Right renal cortex interstitium (tissue), 3 donors: ENCODE measurements at regions not wholly inside any gene's neighbourhood (a gene's known extent, or its start where the extent isn't known, plus 50 kb on each side); places are given as distances from the start of the nearest gene placed in this dataset.

ENCODE experiments used
- DNase-seq, 3 donors: peaks; one replicate each; pipeline ENCODE4 v3.0.0-alpha.2; 2013; ENCODE audit warnings: low read depth in 3 of 3, low spot score in 2 of 3

DNA sequence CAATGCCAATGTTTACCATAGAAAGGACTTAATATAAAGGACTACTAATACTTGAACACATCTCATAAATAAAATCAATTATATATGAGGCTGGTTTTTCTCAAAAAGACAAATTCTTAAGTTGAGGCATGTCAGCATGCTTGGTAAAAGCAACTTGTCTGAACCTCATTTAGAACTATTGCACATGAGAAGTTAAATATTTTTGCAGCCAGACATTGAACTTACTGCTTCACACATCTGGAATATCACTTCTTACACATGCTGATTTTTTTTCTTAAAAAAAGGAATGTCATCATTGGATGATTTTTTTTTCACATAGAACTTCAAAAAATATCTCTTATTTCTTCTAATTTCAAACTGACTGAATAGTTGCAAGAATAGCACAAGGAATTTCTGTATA, 609.0 kb downstream of the EPHA4 start:
- no peak for DNase-seq

DNA sequence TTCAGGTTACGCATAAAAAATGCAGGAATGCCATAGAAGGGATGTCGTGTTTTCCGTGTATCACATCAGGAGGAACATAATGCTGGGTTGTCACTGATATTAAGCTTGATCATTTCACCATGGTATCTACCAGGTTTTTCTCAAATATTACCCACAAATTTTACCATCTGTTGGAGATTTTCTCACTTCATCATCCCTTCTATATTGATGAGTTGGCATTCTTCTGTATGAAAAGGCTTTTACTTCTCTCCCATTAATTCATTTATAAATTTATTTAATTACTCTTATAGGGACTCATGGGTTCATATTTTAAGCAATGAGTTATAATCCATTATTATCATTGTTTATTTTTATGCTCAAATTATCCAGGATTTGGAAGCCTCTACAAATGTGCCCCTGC, 608.2 kb downstream of the EPHA4 start:
- no peak for DNase-seq

DNA sequence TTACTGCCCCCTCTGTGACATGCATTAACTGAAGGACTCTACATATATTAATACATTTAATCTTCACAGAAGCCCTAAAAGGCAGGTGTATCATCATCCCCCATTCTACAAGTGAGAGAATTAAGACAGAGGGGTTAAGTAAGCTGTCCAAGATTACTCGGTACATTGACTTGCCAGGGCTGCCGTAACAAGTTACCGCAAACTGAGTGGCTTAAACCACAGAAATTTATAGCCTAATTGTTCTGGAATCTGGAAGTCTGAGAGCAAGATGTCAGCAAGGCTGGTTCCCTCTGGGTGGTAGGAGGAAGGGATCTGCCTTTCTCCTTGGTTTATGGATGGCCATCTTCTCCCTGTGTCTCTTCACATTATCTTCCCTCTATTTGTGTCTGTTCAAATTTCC, 605.5 kb downstream of the EPHA4 start:
- DNase-seq: no peak

DNA sequence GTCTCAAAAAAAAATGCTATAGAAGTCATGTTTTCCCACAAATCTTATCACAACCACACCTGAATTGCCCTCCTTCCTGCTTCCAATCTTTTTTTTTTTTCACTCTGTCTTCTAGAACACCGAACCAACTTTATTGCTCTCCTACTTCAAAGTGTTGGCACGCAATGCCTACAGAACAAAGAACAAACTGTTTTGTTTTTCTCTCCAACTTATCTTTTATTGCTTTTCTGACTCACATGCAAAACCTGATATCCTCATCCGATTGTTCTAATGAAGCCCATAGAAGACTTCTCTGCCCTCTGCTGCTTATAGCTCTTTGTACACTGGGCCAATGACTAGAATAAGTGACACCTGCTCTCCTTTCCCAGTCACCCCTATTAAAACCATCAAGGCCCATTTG, 602.8 kb downstream of the EPHA4 start:
- no peak for DNase-seq

DNA sequence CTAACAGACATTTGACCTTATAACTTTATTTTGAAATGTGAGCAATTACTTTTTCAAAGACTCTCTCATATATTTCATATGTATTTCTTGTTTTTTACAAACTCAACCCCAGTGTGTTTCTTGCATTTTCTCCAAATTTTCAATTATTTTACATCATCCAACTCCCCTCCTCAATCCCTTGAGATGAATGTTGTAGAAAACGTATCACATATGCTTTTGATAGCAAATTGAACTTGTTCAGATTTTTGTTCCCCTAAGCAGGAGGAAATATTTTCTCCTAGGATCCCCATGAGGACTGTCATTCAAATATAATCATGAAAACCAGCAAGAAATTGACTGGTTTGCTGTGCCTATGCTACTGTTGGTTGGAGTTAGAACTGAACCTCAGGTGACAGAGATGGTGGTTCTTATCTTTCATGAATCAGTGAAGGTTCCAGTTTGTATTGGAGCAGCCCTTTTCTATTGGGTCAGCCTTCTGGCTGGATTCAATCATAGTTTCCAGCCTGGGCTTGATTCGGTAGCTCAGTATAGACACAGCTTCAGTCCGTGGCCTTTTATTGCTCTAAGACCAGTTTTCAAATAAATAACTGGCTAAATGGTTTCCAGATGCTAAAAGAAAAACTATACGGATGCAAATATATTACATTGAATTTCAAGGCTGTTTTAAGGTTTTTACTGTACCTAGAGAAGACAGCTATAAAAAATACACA, 591.0 kb downstream of the EPHA4 start:
- no peak for DNase-seq

DNA sequence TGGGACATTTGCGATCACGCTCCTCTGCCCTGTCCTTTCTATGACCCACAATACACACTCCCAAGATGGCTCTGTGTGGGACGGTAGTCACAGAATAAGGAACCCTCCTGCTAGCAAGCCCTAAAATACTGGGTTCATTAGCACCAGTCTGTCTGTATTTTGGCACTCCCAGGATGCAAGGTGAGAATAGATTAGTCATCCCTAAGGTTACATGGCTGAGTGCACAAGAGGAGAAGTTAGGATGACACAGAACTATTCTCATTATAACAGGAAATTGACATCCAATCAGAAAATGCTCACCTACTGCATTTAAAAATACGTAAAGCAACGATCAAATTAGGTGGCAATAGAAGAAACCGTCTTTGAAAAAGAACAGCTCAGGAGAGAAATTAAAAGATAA, 590.2 kb downstream of the EPHA4 start:
- DNase-seq: no peak

DNA sequence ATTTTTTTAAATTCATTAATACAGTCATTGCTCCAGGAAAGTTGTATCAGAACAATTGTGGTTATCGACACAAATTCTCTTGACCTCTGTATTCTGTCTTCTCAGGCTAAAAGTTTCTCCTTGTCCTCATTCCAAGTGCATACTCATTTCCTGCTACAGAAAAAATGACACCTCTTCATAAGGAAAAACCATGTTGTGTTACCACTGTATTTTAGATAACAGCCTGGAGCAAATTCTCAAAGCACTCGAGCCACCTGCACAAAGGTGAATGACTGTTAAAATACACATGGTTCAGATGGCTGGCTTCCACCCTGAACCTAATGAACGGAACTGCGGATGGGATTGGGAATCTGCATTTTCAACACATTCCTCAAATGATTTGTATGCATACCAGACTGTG, 586.5 kb downstream of the EPHA4 start:
- DNase-seq: no peak

DNA sequence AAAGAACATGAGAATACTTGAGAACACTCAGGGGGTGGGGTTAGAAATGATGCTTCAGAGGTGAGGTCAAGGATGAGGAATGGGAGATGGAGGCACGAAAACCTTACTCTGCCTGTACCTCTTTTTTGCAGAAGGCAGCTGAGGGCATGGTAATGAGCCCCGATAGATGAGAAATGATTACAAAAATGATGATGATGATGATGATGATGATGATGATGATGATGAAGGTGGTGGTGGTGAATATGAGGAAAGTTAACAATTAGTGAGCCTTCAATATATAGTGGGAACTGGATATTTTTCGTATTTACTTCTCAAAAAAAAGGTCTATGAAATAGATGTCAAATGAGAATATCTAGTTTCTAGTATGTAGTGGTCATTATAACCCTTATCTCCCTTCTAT, 584.3 kb downstream of the EPHA4 start:
- DNase-seq: no peak

DNA sequence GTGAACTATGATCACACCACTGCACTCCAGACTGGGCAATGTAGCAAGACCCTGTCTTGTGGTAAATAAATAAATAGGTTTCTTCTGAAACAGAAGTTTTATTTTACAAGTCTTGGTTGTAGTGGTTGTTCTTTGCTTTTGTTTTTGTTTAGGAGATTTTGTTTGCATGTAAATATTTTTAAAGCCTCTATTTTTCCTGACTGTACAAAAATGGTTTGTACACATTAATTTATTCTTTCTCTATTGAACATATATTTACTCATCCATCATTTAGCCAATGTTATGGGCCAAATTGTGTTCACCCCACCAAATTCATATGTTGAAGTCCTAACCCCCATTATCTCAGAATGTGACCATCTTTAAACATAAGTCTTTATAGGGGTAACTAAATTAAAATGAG, 580.1 kb downstream of the EPHA4 start:
- DNase-seq: no peak

DNA sequence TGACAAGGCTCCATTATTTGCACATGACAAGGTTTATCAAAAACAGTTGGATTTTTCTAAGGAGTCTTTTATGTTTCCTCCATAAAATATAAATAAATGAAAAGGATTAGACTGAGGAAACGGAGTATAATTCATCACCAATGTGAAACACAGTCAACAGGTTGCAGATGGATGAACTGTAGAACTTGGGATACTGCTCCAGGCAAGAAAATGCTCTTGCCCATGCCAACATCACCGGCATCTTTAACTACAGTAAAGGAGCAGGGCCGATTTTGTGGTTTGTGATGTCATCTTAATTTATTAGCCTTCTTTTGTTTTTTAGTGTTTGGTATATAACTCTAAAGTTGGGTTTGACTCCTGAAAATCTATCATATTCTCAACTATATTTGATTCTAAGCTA, 577.3 kb downstream of the EPHA4 start:
- DNase-seq: no peak

DNA sequence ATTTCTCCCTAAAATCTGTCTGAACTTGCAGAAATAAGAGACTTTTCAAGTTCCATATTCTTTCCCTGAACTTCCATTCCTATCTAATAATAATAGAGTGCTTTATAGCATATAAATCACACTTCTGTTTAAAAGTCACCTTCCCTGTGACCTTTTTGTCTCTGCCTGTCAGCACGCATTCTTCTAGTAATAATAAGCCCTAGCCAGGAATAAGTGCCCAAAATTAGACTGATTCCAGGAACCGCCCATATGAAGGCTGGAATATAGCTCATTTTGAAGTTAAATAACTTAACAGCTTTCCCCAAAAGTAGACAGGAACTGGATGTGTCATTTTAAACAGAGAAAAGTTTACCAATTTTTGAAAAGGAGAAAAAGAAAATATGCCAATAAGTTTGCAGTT, 576.5 kb downstream of the EPHA4 start:
- no peak for DNase-seq

DNA sequence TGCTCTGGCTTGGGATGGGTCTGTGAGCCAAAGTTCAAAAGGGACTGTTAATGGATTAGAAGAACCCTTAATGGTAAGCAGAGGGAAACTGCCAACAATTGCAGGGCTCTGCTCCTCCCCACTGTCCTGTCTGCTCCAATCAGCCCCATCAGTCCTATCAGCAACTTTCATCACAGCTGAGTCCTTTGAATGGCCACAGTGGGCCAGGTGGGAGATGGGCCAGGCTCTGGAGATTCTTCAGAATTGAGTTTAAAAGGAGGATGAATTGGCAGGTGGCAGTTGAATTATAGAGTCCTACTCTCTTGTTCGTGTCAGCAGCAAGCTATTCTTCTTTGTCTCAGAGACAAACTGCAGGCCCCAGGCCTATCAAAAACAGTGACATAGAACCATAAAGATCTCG, 573.9 kb downstream of the EPHA4 start:
- DNase-seq: no peak

DNA sequence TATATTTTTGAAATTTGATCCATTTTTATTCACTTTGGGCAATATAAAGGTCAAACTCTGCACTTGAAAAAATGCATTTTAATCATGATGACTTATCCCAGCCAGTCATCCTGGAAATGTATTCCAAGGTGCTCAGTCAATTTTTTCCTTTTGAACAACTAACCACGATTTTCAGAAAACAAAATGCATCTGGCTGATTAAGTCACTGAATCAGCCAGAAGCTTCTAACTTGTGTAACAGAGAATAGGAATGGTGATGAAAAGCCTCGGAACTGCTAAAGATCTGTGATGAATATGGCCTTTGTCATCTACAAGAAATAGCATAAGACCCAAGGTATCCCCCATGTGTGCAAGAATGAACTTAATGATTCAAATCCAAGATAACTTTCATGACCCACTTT, 572.7 kb downstream of the EPHA4 start:
- DNase-seq: no peak

DNA sequence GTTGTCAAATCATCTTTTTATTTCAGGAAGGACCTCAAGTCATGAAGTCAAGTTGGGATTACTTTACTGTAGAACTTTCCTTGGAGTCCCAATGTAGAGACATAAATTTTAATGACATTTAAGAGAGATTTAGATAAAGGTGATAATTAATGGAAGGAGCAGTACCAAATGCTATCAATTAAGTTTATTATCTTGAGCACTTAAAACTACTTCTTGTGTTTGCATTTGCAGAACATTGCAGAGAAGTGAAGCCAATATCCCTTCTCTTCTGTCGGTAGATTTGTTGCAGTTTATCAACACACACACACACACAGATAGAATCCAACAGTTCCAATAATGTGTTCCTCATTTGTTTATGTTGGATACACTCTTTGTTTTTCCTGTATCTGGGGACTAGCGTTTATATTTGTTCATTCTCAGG, 570.7 kb downstream of the EPHA4 start:
- peak; percentile 41 to 62 (median 54) for DNase-seq

DNA sequence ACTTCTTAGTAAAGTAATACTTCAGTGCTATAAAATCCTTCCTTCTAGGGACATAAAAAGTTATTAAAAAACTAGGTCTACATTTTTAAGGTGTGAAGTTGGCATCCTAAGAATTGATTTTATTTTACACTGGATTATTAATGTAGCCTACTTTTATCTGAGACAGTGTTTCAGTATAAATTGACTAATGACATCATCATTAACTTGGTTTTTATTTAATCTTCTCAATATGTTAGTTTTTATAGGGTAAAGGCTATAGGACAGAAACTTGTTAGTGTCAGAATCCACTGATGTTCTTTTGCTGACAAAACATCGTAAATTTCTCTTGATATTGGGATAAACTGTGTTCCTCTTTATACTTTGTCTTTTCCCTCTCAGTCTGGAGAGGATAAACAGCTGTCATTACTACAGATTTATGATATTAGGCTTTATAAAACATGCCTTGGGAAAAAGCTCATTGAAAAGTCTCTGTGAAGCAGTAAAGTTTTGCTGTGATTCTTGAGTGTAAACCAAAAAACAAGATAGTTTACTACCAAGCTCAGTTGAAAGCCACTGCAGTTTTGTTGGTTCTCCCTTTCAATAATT, 569.9 kb downstream of the EPHA4 start:
- no peak for DNase-seq

DNA sequence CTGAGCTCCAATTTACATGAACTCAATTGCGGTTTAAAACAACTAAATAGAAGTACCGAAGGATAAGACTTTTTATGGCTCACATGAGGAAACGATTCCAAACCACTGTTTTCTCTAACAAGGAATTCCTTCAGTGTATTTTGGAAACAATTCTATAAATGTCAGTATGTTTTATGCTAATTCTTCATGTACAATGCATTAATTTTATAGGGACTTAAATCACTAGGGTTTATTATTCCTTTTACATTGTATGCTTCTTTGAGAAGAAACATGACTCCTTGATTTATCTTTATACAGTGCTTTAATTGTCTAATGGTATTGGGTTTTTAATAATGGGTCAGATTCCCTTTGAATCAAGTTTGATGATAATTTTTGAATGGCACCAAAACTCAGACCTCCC, 566.8 kb downstream of the EPHA4 start:
- peak in 1 of 3 donors; percentile 25 for DNase-seq

DNA sequence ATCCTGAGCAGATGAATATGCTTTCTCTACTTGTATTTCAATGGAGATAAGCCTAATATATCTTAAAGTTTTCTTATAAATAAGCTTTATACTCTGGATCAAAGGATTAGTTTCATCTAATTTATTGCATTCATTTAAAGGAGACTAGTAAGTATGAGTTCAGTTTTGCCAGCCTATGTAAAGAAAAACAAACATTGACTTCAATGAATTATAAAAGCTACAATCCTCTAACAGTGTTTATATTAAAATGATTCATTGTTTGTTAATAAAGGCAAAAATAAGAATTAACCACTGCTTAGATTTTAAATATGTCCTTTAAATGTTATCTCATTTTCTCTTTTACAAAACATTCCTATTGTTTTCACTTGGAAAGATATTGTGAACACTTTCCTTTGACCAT, 566.0 kb downstream of the EPHA4 start:
- DNase-seq: no peak

DNA sequence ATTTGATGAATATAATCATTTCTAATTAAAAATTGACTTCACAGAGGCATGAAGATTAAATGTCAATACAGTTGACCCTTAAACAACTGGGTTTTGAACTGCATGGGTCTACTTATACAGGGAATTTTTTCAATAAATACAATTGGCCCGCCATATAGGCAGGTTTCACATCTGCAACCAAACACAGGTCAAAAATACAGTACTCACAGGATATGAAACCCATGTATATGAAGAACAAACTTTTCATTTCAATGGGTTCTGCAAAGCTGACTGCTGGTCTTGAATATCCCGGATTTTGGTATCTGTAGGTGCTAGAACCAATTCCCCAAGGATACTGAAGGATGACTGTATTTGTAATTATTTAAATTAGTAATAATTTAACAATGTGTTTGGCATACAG, 555.6 kb downstream of the EPHA4 start:
- no peak for DNase-seq

DNA sequence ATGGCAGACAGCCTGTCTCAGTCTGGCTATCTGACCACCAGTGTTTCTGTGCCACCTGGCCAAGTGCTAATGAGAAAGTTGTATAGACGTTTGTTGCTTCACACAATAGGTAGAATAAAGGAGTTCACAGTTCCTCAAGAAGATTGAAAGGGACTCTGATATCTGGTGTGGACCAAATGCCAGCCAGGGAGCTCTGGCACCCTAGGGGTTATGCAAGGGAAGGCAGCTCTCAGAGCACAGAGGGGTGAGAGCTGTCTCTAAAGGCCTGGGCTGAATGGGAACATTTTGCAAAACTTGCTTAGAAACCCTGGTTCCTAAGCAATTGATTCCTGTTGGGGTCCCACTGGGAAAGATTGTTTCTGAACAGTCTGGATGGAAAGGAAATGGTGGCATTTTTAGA, 553.8 kb downstream of the EPHA4 start:
- no peak for DNase-seq

DNA sequence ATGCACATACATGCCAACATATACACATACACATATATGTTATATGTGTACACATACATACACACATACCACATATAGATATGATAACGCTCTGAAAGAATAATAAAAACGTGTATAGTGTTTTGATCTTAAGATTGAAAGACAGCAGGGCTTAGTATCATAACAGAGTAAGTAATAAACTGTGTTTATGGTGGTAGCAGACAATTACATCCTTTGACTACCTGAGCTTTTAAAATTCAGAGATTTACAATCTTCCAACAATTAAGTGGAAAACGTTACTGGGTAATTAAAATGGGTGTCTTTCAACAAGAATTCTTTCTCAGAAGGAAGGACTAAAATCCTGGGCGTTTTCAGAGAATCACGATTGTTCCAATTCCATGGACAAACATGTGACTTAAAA, 552.4 kb downstream of the EPHA4 start:
- no peak for DNase-seq

DNA sequence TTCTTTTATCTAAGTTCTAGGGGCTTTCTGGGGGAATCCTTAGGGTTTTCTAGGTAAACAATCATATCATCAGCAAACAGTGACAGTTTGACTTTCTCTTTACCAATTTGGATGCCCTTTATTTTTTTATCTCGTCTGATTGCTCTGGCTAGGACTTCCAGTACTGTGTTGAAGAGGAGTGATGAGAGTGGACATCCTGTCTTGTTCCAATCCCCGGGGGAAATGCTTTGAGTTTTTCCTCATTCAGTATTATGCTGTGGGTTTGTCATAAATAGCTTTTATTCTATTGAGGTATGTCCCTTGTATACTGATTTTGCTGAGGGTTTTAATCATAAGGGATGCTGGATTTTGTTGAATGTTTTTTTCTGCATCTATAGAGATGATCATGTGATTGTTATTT, 549.5 kb downstream of the EPHA4 start:
- no peak for DNase-seq

DNA sequence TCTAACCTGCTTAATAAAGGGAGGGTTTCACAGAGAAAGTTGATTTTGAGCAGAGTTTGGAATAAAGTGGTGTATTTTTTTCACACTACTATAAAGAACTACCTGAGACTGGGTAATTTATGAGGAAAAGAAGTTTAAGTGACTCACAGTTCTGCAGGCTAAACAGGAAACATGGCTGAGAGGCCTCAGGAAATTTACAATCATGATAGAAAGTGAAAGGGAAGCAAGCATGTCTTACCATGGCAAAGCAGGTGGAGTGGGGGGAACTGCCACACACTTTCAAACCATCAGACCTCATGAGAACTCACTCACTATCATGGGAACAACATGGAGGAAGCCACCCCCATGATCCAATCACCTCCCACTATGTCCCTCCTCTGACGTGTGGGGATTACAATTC, 546.7 kb downstream of the EPHA4 start:
- no peak for DNase-seq
